GM12878 (cell line): ENCODE measurements at regions not wholly inside any gene's neighbourhood (a gene's known extent, or its start where the extent isn't known, plus 50 kb on each side); places are given as distances from the start of the nearest gene placed in this dataset.

Source experiments
- ATAC-seq: fragments of 200-7000 bp; cut with Tn5 transposase; 3 replicates; pipeline ENCODE4 v1.9.1; 2020; ENCODE audit warnings: mild to moderate bottlenecking, moderate library complexity
- BruUV-seq: library from RNA; stranded (reverse); fragments of 400-500 nt; replicated peaks from 2 replicates; lab custom pipeline; 2021; lab: Mats Ljungman, UMichigan
- CTCF ChIA-PET: fragments of 300-600 bp; sonication (Branson Sonifier 250); formaldehyde crosslinking; extraction: SDS; loops from one replicate; lab custom pipeline; 2021; ENCODE audit warnings: inconsistent platforms; lab: Yijun Ruan, JAX
- POLR2A ChIA-PET: fragments of 350-600 bp; formaldehyde crosslinking; extraction: SDS; loops from one replicate; lab custom pipeline; 2021; ENCODE audit warnings: inconsistent platforms; lab: Charles Lee
- RAD21 ChIA-PET: fragments of 300-600 bp; sonication (Branson Sonifier 250); formaldehyde crosslinking; loops from one replicate; lab custom pipeline; 2023; ENCODE audit warnings: antibody characterized with exemption; ENCODE audit not compliant: unreplicated experiment; lab: Charles Lee
- SMC1A ChIA-PET: fragments of 300-600 bp; sonication (Branson Sonifier 250); formaldehyde crosslinking; loops from one replicate; lab custom pipeline; 2023; ENCODE audit not compliant: unreplicated experiment, uncharacterized antibody; lab: Charles Lee
- DNase-seq: peaks from one replicate; pipeline ENCODE4 v3.0.0-alpha.2; 2011; ENCODE audit warnings: low read depth, low spot score
- FAIRE-seq: peaks from 3 replicates; lab custom pipeline; 2011; peaks lifted over from hg19 to GRCh38; lab: Jason Lieb, UNC
- H2AFZ ChIP-seq: 2 replicates; pipeline ENCODE4 v1.6.0; 2011; ENCODE audit warnings: low read depth, low read length, control low read depth; ENCODE audit not compliant: control insufficient read depth
- H3K27ac ChIP-seq: 2 replicates; pipeline ENCODE4 v1.5.1; 2011; ENCODE audit warnings: control low read depth; ENCODE audit not compliant: control insufficient read depth, insufficient read depth
- H3K27me3 ChIP-seq, 2 experiments: replicated peaks in 1 of 2; 2 replicates each; pipeline versions ENCODE4 v1.6.0 to v1.6.1; 2011; ENCODE audit warnings: low read length in 1 of 2; ENCODE audit not compliant: control insufficient read depth in 2 of 2, insufficient read depth in 2 of 2
- H3K36me3 ChIP-seq, 2 experiments: 2 replicates each; pipeline ENCODE4 v1.5.1; 2011; ENCODE audit warnings: low read length in 1 of 2; ENCODE audit not compliant: control insufficient read depth in 2 of 2, insufficient read depth in 2 of 2
- H3K4me1 ChIP-seq: 2 replicates; pipeline ENCODE4 v1.6.1; 2011; ENCODE audit warnings: mild to moderate bottlenecking, low read length, moderate library complexity, mixed read lengths; ENCODE audit not compliant: control insufficient read depth, insufficient read depth
- H3K4me2 ChIP-seq: 2 replicates; pipeline ENCODE4 v1.6.0; 2011; ENCODE audit warnings: control low read depth; ENCODE audit not compliant: control insufficient read depth, insufficient read depth
- H3K4me3 ChIP-seq: fragments of 200-600 bp; sonication (generic); 2 replicates; pipeline ENCODE4 v1.5.1; 2016
- H3K79me2 ChIP-seq: 2 replicates; pipeline ENCODE4 v1.6.0; 2011; ENCODE audit warnings: low read length; ENCODE audit not compliant: control insufficient read depth, insufficient read depth
- H3K9ac ChIP-seq: 2 replicates; pipeline ENCODE4 v1.8.0; 2011; ENCODE audit warnings: low read length, control low read depth, mixed read lengths; ENCODE audit not compliant: control insufficient read depth, insufficient read depth
- H3K9me3 ChIP-seq: replicated peaks from 3 replicates; pipeline ENCODE4 v1.5.1; 2011; ENCODE audit warnings: mild to moderate bottlenecking, low read length; ENCODE audit not compliant: control insufficient read depth, insufficient read depth
- H4K20me1 ChIP-seq: 2 replicates; pipeline ENCODE4 v1.6.0; 2011; ENCODE audit not compliant: control insufficient read depth, insufficient read depth
- BCL3 ChIP-seq: IDR thresholded peaks from 2 replicates; pipeline ENCODE4 v1.6.1; 2011; ENCODE audit warnings: borderline replicate concordance, low read depth, mild to moderate bottlenecking, moderate library complexity, low read length; ENCODE audit not compliant: insufficient read depth, poor library complexity, severe bottlenecking
- CHD4 ChIP-seq: fragments of 200-600 bp; sonication (generic); IDR thresholded peaks from 2 replicates; pipeline ENCODE4 v1.6.1; 2016; ENCODE audit warnings: mild to moderate bottlenecking
- HDAC2 ChIP-seq: fragments of 200-600 bp; sonication (generic); IDR thresholded peaks from 2 replicates; pipeline ENCODE4 v1.6.1; 2017
- IKZF1 ChIP-seq: fragments of 450-650 bp; conservative IDR thresholded peaks from 2 replicates; pipeline ENCODE4 v1.6.1; 2017; ENCODE audit warnings: antibody characterized with exemption, mild to moderate bottlenecking
- IRF3 ChIP-seq: fragments of 450-650 bp; IDR thresholded peaks from 2 replicates; pipeline ENCODE4 v1.6.1; 2014; ENCODE audit warnings: mild to moderate bottlenecking
- JUND ChIP-seq: IDR thresholded peaks from 2 replicates; pipeline ENCODE4 v1.6.1; 2012; ENCODE audit warnings: low read depth, mild to moderate bottlenecking, low read length, improper control_type of control experiment, moderate library complexity
- KDM1A ChIP-seq: fragments of 200-600 bp; sonication (generic); IDR thresholded peaks from 2 replicates; pipeline ENCODE4 v1.6.1; 2016; ENCODE audit warnings: borderline replicate concordance
- MTA2 ChIP-seq: fragments of 450-650 bp; IDR thresholded peaks from 2 replicates; pipeline ENCODE4 v1.6.1; 2016; ENCODE audit warnings: low read depth, mild to moderate bottlenecking, moderate library complexity
- MTA3 ChIP-seq: IDR thresholded peaks from 2 replicates; pipeline ENCODE4 v1.6.1; 2012; ENCODE audit warnings: low read length, inconsistent platforms, borderline replicate concordance
- NR2F1 ChIP-seq: fragments of 450-650 bp; conservative IDR thresholded peaks from 2 replicates; pipeline ENCODE4 v1.6.1; 2017; ENCODE audit warnings: mild to moderate bottlenecking
- PBX3 ChIP-seq: IDR thresholded peaks from 2 replicates; pipeline ENCODE4 v1.6.1; 2011; ENCODE audit warnings: mild to moderate bottlenecking, low read depth, low read length, moderate library complexity; ENCODE audit not compliant: insufficient replicate concordance
- RFX5 ChIP-seq: IDR thresholded peaks from 2 replicates; pipeline ENCODE4 v1.6.1; 2011; ENCODE audit warnings: low read depth, low read length, improper control_type of control experiment
- SMARCA5 ChIP-seq: fragments of 450-650 bp; IDR thresholded peaks from 2 replicates; pipeline ENCODE4 v1.6.1; 2017; ENCODE audit warnings: mild to moderate bottlenecking
- SREBF2 ChIP-seq: IDR thresholded peaks from 2 replicates; pipeline ENCODE4 v1.6.1; 2012; ENCODE audit warnings: mild to moderate bottlenecking, low read length
- ZBED1 ChIP-seq: IDR thresholded peaks from 2 replicates; pipeline ENCODE4 v1.6.1; 2016; ENCODE audit warnings: borderline replicate concordance
- ZNF687 ChIP-seq: fragments of 450-650 bp; IDR thresholded peaks from 2 replicates; pipeline ENCODE4 v1.6.1; 2017; ENCODE audit warnings: mild to moderate bottlenecking, moderate library complexity
- ZSCAN29 ChIP-seq: fragments of 450-650 bp; IDR thresholded peaks from 2 replicates; pipeline ENCODE4 v1.6.1; 2017; ENCODE audit warnings: mild to moderate bottlenecking, moderate library complexity
- WGBS: methylation state at CpG from one replicate; pipeline ENCODE4 v1.1.6; 2016; ENCODE audit warnings: low lambda C conversion rate; ENCODE audit not compliant: insufficient replicate concordance, insufficient coverage; ENCODE audit errors: missing lambda C conversion rate; 5-methylcytosine and 5-hydroxymethylcytosine counted together
- in situ Hi-C: fragments of 300-500 bp; cut with MboI; formaldehyde crosslinking; loops from 9 replicates; pipeline ENCODE4 v1.14.3; 2018; ENCODE audit warnings: mixed read lengths
- intact Hi-C: fragments of 100-400 bp; cut with micrococcal nuclease; formaldehyde crosslinking; loops from one replicate; pipeline ENCODE4 v1.14.2; 2022; ENCODE audit not compliant: unreplicated experiment

GRCh38 chr2:10223471-10223870, 79.2 kb upstream of the HPCAL1 start:
- Histone ChIP-seq H3K9ac (no peak overlapping the region), H2AFZ (no peak overlapping the region), H3K4me3 (no peak overlapping the region), H3K4me1 (no peaks in the 10 kb centered on the region), H3K27me3 (no peaks in the 10 kb centered on the region), H3K9me3 (no peaks in the 10 kb centered on the region), H3K36me3 (no peaks in the 10 kb centered on the region), H3K4me2 (no peak overlapping the region), H3K27ac (no peak overlapping the region), H4K20me1 (no peaks in the 10 kb centered on the region), H3K79me2 (no peaks in the 10 kb centered on the region)
- BruUV-seq: no TSS peak
- TF ChIP-seq CHD4 (no peak), PBX3 (no peak), IRF3 (no peak), NR2F1 (no peak), HDAC2 (no peak), SMARCA5 (no peak), KDM1A (no peak), ZSCAN29 (no peak), MTA3 (no peak), RFX5 (no peak), MTA2 (no peak), IKZF1 (no peak), ZBED1 (no peak), BCL3 (no peak), SREBF2 (no peak), JUND (no peak), ZNF687 (no peak)
- intact Hi-C loops (no loop called here), in situ Hi-C loops (no loop called here)
- RAD21 ChIA-PET: no interaction called here
- FAIRE-seq: no peak
- 33% methylated on average over 9 of the region's 9 CpGs for WGBS
- POLR2A ChIA-PET: no interaction called here
- no peak for ATAC-seq
- no peak for DNase-seq
- SMC1A ChIA-PET: no interaction called here
- CTCF ChIA-PET: no interaction called here
